Tibial nerve (tissue), 4 donors: ENCODE measurements at regions not wholly inside any gene's neighbourhood (a gene's known extent, or its start where the extent isn't known, plus 50 kb on each side); places are given as distances from the start of the nearest gene placed in this dataset.

Experiments used
- EP300 ChIP-seq, 2 donors: sonication (generic); formaldehyde crosslinking; IDR thresholded peaks; one replicate each; pipeline ENCODE4 v1.6.1; 2017; ENCODE audit warnings: antibody characterized with exemption in 2 of 2, mild to moderate bottlenecking in 1 of 2
- TF ChIP-seq, protein P1 (sequence below), 5 experiments: fragments of 200-600 bp in 3 of 5; fragments of 450-650 bp in 2 of 5; sonication (generic) in 3 of 5; IDR thresholded peaks; one replicate each; pipeline ENCODE4 v1.5.1; 2016 to 2019; ENCODE audit warnings: antibody characterized with exemption in 5 of 5, mild to moderate bottlenecking in 3 of 5, moderate library complexity in 2 of 5

DNA sequence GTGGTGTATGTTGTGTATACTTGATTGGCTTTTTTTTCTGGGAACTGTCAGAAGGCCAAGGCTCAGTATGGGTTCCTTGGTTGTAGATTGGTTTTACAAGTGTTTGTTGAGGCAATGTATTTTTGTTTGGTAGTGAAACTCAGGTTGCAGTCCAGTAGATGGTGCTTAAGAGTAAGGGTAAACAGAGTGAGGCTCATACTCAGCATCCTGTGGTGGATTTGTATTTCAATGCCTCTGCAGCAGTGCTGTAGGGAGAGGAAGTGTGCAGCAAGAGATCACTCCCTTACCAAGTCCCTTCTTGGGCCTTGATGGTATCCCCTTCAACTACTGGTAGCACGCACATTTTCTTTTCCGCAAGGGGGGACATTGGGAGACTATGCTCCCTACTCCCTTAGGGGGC is 428.5 kb upstream of the CNTN3 start:
- TF ChIP-seq, protein P1, sequence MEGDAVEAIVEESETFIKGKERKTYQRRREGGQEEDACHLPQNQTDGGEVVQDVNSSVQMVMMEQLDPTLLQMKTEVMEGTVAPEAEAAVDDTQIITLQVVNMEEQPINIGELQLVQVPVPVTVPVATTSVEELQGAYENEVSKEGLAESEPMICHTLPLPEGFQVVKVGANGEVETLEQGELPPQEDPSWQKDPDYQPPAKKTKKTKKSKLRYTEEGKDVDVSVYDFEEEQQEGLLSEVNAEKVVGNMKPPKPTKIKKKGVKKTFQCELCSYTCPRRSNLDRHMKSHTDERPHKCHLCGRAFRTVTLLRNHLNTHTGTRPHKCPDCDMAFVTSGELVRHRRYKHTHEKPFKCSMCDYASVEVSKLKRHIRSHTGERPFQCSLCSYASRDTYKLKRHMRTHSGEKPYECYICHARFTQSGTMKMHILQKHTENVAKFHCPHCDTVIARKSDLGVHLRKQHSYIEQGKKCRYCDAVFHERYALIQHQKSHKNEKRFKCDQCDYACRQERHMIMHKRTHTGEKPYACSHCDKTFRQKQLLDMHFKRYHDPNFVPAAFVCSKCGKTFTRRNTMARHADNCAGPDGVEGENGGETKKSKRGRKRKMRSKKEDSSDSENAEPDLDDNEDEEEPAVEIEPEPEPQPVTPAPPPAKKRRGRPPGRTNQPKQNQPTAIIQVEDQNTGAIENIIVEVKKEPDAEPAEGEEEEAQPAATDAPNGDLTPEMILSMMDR (IDR thresholded peaks at IDR 0.05) = no peak
- TF ChIP-seq EP300 (IDR thresholded peaks at IDR 0.05) = no peak
